ACHN (cell line): ENCODE measurements at regions not wholly inside any gene's neighbourhood (a gene's known extent, or its start where the extent isn't known, plus 50 kb on each side); places are given as distances from the start of the nearest gene placed in this dataset.

ENCODE experiments used
- DNase-seq: peaks from one replicate; pipeline ENCODE4 v3.0.0-alpha.2; 2015
- in situ Hi-C: cut with HindIII; loops from 2 replicates; pipeline ENCODE4 v1.10.0; 2017; ENCODE audit warnings: low sequenced_read_pairs, low pct_ligation_motif_present, low pct_unique_long_range_greater_than_20kb

DNA sequence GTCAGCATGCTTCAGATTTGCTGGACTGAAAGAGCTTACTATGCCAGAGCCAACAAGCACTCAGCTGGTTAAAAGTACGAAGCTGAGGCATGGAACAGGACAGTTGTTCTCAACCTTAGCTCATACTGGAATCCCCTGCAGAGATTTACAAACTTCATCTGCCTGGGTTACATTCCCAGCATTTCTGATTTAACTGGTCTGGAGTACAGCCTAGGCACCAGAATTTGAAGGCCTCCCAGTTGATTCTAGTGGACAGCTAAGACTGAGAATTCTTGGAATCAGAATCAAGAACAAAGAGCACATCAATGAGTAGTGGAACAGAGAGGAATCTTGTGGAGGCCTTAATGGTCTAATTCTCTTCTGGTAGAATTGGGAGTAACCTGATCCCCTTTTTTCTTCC, 298.2 kb upstream of the NXPH2 start:
- no peak for DNase-seq
- in situ Hi-C loops = no loop called here

GRCh38 chr2:139077099-139077737, 297.0 kb upstream of the NXPH2 start:
- DNase-seq = no peak
- in situ Hi-C loops = no loop called here

- in situ Hi-C loops = no loop called here
- no peak for DNase-seq
These were observed 287.7 kb upstream of the NXPH2 start for GRCh38 chr2:139067874-139068273.

DNA sequence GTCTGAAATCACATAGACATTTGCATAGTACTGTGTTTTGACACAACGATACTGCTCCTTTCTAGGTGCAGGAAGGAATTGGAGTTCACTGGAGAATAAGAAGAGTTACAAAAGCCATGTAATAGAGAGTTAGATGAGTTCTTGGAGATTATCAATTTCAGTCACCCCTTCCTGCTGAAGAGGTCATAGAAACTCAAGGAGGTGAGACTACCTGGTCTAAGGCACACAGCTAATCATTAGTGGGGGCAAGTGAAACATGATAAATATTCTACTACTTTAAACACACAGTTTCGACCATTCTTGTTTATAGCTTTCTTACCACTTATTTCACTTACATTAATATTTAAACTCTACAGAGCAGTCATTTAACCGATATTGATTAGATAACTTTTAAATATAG, 286.9 kb upstream of the NXPH2 start:
- in situ Hi-C loops = no loop called here
- no peak for DNase-seq

GRCh38 chr2:139064159-139064558, 284.0 kb upstream of the NXPH2 start:
- DNase-seq = no peak
- in situ Hi-C loops = no loop called here

DNA sequence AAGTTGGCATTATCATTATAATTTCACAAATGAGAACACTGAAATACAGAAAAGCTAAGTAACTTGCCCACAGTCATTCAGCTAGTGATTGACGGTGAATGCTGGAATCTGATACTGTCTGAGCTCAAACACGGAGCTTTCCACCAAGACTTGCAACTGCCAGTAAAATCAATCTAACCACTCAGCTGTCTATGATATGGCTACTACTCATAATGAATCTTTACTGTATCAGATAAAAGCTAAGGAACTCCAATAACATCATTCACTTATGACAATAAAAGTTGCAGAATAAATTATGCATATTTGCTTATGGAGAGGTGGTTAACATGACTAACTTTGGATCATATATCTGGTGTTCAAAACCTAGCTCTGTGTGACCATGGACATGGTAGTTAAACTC, 279.4 kb upstream of the NXPH2 start:
- in situ Hi-C loops = no loop called here
- no peak for DNase-seq

GRCh38 chr2:139055202-139055601, 275.0 kb upstream of the NXPH2 start:
- no peak for DNase-seq
- in situ Hi-C loops = no loop called here

DNA sequence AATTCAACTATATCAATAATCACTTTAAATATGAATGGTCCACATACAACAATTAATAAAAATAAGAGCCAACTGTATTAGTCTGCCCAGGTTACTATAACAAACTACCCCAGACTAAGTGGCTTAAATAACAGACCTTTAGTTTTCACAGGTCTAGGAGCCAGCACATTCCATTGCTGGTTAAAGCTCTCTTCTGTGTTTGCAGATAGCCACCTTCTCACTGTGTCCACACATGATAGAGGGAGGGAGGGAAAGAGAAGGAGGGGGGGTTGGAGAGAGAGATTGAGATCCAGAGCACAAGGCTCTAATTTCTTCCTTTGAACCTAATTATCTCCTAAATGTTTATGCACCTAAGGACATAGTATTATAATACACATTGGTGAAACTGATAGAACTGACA, 267.8 kb upstream of the NXPH2 start:
- DNase-seq = no peak
- in situ Hi-C loops = no loop called here

DNA sequence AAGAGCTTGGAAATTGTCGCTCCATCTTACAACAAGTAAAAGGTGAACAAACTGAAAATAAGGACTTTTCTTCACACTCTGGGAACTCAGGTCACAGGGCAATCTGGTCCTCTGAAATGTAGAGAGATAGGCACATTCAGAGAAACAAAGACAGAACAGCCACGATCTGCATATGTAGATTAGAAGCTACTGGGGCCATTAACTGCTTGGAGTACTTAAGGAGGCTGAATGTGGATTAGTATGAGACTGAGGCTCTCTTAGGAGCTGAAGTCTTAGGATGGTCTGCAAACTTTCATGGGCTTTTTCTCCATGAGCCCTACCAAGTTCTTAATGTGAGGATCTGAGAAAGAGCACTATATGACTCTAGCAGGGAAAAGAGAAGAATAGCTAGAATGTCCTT, 265.3 kb upstream of the NXPH2 start:
- in situ Hi-C loops = no loop called here
- DNase-seq = no peak

DNA sequence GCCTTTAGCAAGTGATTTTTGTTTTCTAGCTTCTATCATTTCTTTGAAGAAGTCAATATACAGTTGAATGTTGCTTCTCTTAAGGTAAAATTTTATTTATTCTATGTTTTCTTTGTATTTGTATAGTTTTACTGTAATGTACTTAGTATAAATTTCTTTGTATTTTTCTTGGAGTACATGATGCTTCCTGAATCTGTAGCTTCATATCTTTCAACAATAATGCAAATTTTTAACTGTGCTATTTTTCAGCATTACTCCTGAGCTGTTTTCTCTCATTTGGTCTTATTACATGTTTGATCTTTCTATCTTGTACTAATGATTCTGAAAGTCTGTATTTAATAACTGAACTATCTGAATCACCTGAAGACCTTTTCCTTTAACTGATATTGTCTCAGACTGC, 253.9 kb upstream of the NXPH2 start:
- DNase-seq = no peak
- in situ Hi-C loops = no loop called here

GRCh38 chr2:139033300-139033699, 253.1 kb upstream of the NXPH2 start:
- in situ Hi-C loops = no loop called here
- DNase-seq = peak; percentile 58

DNA sequence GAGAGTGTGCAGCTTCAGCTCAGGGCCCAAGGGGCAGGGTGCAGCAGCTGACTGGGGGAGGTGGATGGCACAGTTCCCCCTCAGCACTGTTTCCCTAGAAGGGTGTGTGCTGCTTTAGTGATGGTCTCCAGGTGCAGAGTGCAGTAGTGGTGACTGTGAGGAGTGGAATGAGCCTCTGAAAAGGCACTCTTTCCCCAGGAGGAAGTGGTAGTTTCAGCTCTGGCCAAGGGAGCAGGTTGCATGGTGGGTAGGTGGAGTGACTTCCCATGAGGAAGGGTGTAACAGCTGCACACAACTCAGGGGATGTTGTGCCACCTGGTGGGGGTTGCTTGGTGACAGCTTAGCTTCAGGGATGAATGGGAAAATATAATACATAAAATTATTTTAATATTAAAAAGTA, 251.5 kb upstream of the NXPH2 start:
- DNase-seq = peak; percentile 54
- in situ Hi-C loops = no loop called here

DNA sequence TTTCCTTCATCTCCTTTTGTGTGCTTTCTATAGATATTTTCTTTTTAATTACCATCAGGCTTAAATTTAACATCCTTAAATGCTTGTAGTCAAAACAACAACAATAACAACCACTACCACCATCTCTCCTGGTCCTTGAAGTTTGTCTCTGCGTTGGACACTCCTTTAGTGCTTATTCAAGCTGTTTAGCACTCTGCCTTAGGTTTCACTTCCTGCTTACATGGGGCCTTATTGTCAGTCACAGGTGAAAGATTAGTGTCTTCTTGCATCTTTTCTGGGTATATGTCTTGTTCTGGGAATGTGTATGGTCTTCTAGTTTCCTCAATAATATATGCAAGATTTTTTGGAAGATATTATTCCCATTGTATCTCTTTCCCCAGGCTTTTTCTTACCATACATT, 240.1 kb upstream of the NXPH2 start:
- no peak for DNase-seq
- in situ Hi-C loops = no loop called here

DNA sequence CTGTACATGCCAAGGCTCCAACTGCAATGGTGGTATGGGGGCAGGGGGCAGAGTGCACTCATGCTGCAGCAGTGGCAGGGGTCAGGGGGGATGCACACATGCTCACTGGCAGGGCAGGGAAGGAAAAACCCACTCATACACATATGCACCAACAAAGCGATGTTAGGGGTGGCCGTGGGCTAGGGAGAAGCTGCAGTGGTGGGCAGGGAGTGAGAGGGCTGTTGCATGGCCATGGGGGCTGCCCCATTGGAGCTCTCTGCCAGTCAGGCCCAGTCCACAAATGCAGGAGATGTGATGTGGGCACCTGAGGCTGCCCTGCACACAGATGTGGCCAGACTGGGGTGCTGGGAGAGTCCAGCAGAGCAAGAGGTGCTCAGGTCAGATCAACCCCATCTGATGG, 238.1 kb upstream of the NXPH2 start:
- in situ Hi-C loops = no loop called here
- DNase-seq = no peak

DNA sequence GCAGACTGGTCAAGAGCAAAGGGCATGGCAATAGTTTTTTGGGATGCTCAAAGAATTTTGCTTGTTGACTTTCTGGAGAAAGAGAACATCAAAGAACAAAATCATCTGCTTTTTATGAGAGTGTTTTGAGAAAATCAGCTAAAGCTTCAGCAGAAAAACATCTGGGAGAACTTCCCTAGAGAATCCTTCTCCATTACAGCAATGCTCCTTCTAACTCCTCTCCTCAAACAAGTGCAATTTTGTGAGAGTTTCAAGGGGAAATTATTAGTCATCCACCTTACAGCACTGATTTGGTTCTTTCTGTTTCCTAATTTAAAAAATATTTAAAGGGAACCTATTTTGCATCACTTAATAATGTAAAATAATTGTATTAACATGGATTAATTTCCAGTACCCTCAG, 226.9 kb upstream of the NXPH2 start:
- in situ Hi-C loops = no loop called here
- DNase-seq = no peak

GRCh38 chr2:139000131-139000785, 220.1 kb upstream of the NXPH2 start:
- in situ Hi-C loops = no loop called here
- no peak for DNase-seq

DNA sequence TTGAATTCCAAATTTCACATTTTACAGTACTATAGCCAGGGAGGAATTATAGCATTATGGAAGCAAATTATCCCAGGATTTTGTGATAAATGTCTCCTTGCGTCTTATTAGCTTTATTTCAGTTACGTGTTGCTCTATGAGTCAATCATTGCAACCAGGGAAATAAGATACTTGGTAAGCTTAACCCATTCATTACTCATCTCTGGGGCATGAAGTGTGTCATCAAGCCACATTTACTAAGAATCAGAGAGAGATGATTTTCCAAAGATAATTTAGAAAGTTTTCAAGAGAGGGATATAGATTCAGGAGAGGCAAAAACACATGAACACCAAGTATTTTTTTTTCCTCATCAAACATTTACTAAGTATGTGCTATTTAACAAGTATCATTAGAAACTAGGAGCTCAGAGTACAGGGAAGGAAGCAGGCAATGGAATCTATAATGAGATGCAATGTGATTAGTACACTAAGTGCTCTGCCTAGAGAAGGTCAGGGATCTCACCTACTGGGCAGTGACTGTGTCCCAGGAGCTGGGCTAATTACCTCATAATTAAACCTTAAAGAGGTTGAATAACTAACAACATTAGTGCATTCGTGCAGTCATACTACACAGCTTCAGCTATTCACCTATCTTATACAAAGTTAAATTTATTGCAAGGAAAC, 217.8 kb upstream of the NXPH2 start:
- peak; percentile 69 for DNase-seq
- in situ Hi-C loops = no loop called here

GRCh38 chr2:138997346-138997745, 217.2 kb upstream of the NXPH2 start:
- in situ Hi-C loops = no loop called here
- peak; percentile 21 for DNase-seq

- in situ Hi-C loops = no loop called here
- no peak for DNase-seq
These were observed 214.3 kb upstream of the NXPH2 start for GRCh38 chr2:138994502-138994901.

- in situ Hi-C loops = no loop called here
- DNase-seq = no peak
These were observed 205.7 kb upstream of the NXPH2 start for GRCh38 chr2:138985881-138986280.
